Osteocyte (in vitro differentiated cells): ENCODE measurements at regions not wholly inside any gene's neighbourhood (a gene's known extent, or its start where the extent isn't known, plus 50 kb on each side); places are given as distances from the start of the nearest gene placed in this dataset.
A peak's percentile ranks its signal among the peaks of the same experiment; 100 is the strongest.

Source experiments
- DNase-seq: peaks from one replicate; pipeline ENCODE4 v3.0.0; 2021; ENCODE audit warnings: mixed read lengths; ENCODE audit not compliant: unreplicated experiment; ENCODE audit errors: extremely low spot score
- H3K27ac Mint-ChIP-seq: one replicate; pipeline ENCODE4 v1.8.0; 2021; ENCODE audit warnings: mild to moderate bottlenecking, mixed read lengths; ENCODE audit not compliant: unreplicated experiment
- H3K27me3 Mint-ChIP-seq: one replicate; pipeline ENCODE4 v1.8.0; 2021; ENCODE audit warnings: mixed read lengths; ENCODE audit not compliant: unreplicated experiment
- H3K36me3 Mint-ChIP-seq: one replicate; pipeline ENCODE4 v1.8.0; 2021; ENCODE audit warnings: mixed read lengths; ENCODE audit not compliant: unreplicated experiment
- H3K4me1 Mint-ChIP-seq: one replicate; pipeline ENCODE4 v1.8.0; 2021; ENCODE audit warnings: mixed read lengths; ENCODE audit not compliant: unreplicated experiment
- H3K4me3 Mint-ChIP-seq: one replicate; pipeline ENCODE4 v1.8.0; 2021; ENCODE audit warnings: mild to moderate bottlenecking, moderate library complexity, mixed read lengths; ENCODE audit not compliant: unreplicated experiment
- H3K9me3 Mint-ChIP-seq: one replicate; pipeline ENCODE4 v1.8.0; 2021; ENCODE audit warnings: mixed read lengths; ENCODE audit not compliant: unreplicated experiment
- CTCF ChIP-seq: fragments of 200-600 bp; sonication (generic); IDR thresholded peaks from 2 replicates; pipeline ENCODE4 v1.5.0; 2021; ENCODE audit warnings: antibody characterized with exemption, mild to moderate bottlenecking, moderate library complexity

GRCh38 chr5:3853362-3853761 is 257.7 kb downstream of the IRX1 start:
- Mint-ChIP-seq H3K4me1 (no peaks in the 10 kb centered on the region), H3K9me3 (peaks cover 28% of the 10 kb centered on the region), H3K27ac (no peak overlapping the region), H3K27me3 (no peaks in the 10 kb centered on the region), H3K36me3 (peaks cover 1% of the 10 kb centered on the region), H3K4me3 (no peak overlapping the region)
- no peak for TF ChIP-seq CTCF
- DNase-seq: peak; percentile 53

GRCh38 chr5:3854188-3854821 is 258.7 kb downstream of the IRX1 start:
- TF ChIP-seq CTCF: no peak
- DNase-seq: peak; percentile 79
- no peak overlapping the region for H3K4me3 Mint-ChIP-seq
- peaks cover 1% of the 10 kb centered on the region for H3K36me3 Mint-ChIP-seq
- no peak overlapping the region for H3K27ac Mint-ChIP-seq
- H3K27me3 Mint-ChIP-seq: no peaks in the 10 kb centered on the region
- no peaks in the 10 kb centered on the region for H3K4me1 Mint-ChIP-seq
- H3K9me3 Mint-ChIP-seq: peaks cover 27% of the 10 kb centered on the region

- Mint-ChIP-seq H3K27ac (no peak overlapping the region), H3K27me3 (no peaks in the 10 kb centered on the region), H3K36me3 (peaks cover 1% of the 10 kb centered on the region), H3K4me3 (no peak overlapping the region), H3K4me1 (no peaks in the 10 kb centered on the region), H3K9me3 (peaks cover 28% of the 10 kb centered on the region)
- TF ChIP-seq CTCF: no peak
- DNase-seq: no peak
Observed at GRCh38 chr5:3856036-3856435, 260.4 kb downstream of the IRX1 start.

GRCh38 chr5:3858524-3858923 is 262.9 kb downstream of the IRX1 start:
- Mint-ChIP-seq H3K27ac (no peak overlapping the region), H3K36me3 (peaks cover 1% of the 10 kb centered on the region), H3K27me3 (no peaks in the 10 kb centered on the region), H3K4me1 (no peaks in the 10 kb centered on the region), H3K9me3 (peaks cover 48% of the 10 kb centered on the region), H3K4me3 (no peak overlapping the region)
- DNase-seq: no peak
- no peak for TF ChIP-seq CTCF

- no peak for TF ChIP-seq CTCF
- Mint-ChIP-seq H3K9me3 (peaks cover 57% of the 10 kb centered on the region), H3K36me3 (no peaks in the 10 kb centered on the region), H3K27ac (no peak overlapping the region), H3K27me3 (no peaks in the 10 kb centered on the region), H3K4me1 (no peaks in the 10 kb centered on the region), H3K4me3 (no peak overlapping the region)
- DNase-seq: no peak
Observed at GRCh38 chr5:3862906-3863305, 267.3 kb downstream of the IRX1 start.
